Neural progenitor cell (in vitro differentiated cells): ENCODE measurements at regions not wholly inside any gene's neighbourhood (a gene's known extent, or its start where the extent isn't known, plus 50 kb on each side); places are given as distances from the start of the nearest gene placed in this dataset.

Source experiments
- DNase-seq: peaks from one replicate; pipeline ENCODE4 v3.0.0-alpha.2; 2016; ENCODE audit warnings: low spot score
- H2AFZ ChIP-seq: fragments of 200-600 bp; sonication (generic); replicated peaks from 2 replicates; pipeline ENCODE4 v1.6.1; 2016; ENCODE audit warnings: antibody characterized with exemption
- H3F3A ChIP-seq: fragments of 200-600 bp; sonication (generic); 2 replicates; pipeline ENCODE4 v1.6.1; 2016; ENCODE audit warnings: antibody characterized with exemption, low read depth
- H3K27ac ChIP-seq: fragments of 200-600 bp; sonication (generic); 2 replicates; pipeline ENCODE4 v1.5.1; 2016; ENCODE audit warnings: mild to moderate bottlenecking
- H3K27me3 ChIP-seq: fragments of 200-600 bp; sonication (generic); 2 replicates; pipeline ENCODE4 v1.6.1; 2016; ENCODE audit warnings: mild to moderate bottlenecking, moderate library complexity
- H3K36me3 ChIP-seq: fragments of 200-600 bp; sonication (generic); 2 replicates; pipeline ENCODE4 v1.5.1; 2016
- H3K4me1 ChIP-seq: fragments of 200-600 bp; sonication (generic); 2 replicates; pipeline ENCODE4 v1.6.1; 2016; ENCODE audit warnings: mixed run types
- H3K4me2 ChIP-seq: fragments of 200-600 bp; sonication (generic); 2 replicates; pipeline ENCODE4 v1.6.1; 2016
- H3K4me3 ChIP-seq: fragments of 200-600 bp; sonication (generic); 2 replicates; pipeline ENCODE4 v1.5.1; 2016
- H3K79me2 ChIP-seq: fragments of 200-600 bp; sonication (generic); 2 replicates; pipeline ENCODE4 v1.6.1; 2016; ENCODE audit warnings: low read depth
- H3K9ac ChIP-seq: fragments of 200-600 bp; sonication (generic); 2 replicates; pipeline ENCODE4 v1.6.1; 2016
- H3K9me3 ChIP-seq: fragments of 200-600 bp; sonication (generic); 2 replicates; pipeline ENCODE4 v1.5.1; 2016; ENCODE audit warnings: low read depth
- H4K20me1 ChIP-seq: fragments of 200-600 bp; sonication (generic); 2 replicates; pipeline ENCODE4 v1.6.1; 2016; ENCODE audit warnings: low read depth
- H3K27ac Mint-ChIP-seq: 3 replicates; pipeline ENCODE4 v1.8.0; 2021; ENCODE audit warnings: mixed read lengths
- H3K27me3 Mint-ChIP-seq: 2 replicates; pipeline ENCODE4 v1.8.0; 2022; ENCODE audit warnings: low read depth, mild to moderate bottlenecking, inconsistent platforms, moderate library complexity, mixed read lengths; ENCODE audit not compliant: insufficient read depth
- H3K36me3 Mint-ChIP-seq: 3 replicates; pipeline ENCODE4 v1.8.0; 2021; ENCODE audit warnings: mixed read lengths
- H3K4me1 Mint-ChIP-seq: 3 replicates; pipeline ENCODE4 v1.8.0; 2021; ENCODE audit warnings: mixed read lengths
- H3K4me3 Mint-ChIP-seq: 3 replicates; pipeline ENCODE4 v1.8.0; 2021; ENCODE audit warnings: mild to moderate bottlenecking, moderate library complexity, mixed read lengths
- H3K9me3 Mint-ChIP-seq: 3 replicates; pipeline ENCODE4 v1.8.0; 2020; ENCODE audit warnings: mixed read lengths
- EZH2 ChIP-seq: fragments of 200-600 bp; sonication (generic); IDR thresholded peaks from 2 replicates; pipeline ENCODE4 v1.6.1; 2017; ENCODE audit warnings: antibody characterized with exemption, mild to moderate bottlenecking, moderate library complexity
- EZH2phosphoT487 ChIP-seq: fragments of 200-600 bp; sonication (generic); IDR thresholded peaks from 2 replicates; pipeline ENCODE4 v1.6.1; 2017; ENCODE audit warnings: antibody characterized with exemption
- TF ChIP-seq, protein P1 (sequence below): fragments of 200-600 bp; sonication (generic); IDR thresholded peaks from 2 replicates; pipeline ENCODE4 v1.5.1; 2017; ENCODE audit warnings: antibody characterized with exemption, mild to moderate bottlenecking

GRCh38 chr6:11291582-11291981, 59.1 kb upstream of the NEDD9 start:
- H3K36me3 ChIP-seq: no peaks in the 10 kb centered on the region
- H3K9me3 ChIP-seq: no peaks in the 10 kb centered on the region
- H3K9me3 Mint-ChIP-seq: peaks cover 7% of the 10 kb centered on the region
- DNase-seq: no peak
- H3K27me3 Mint-ChIP-seq: peaks cover 3% of the 10 kb centered on the region
- H3K79me2 ChIP-seq: no peaks in the 10 kb centered on the region
- no peak overlapping the region for H3K4me3 Mint-ChIP-seq
- H3K27ac Mint-ChIP-seq: no peak overlapping the region
- no peak overlapping the region for H3K4me2 ChIP-seq
- no peak for TF ChIP-seq EZH2phosphoT487
- TF ChIP-seq, protein P1, sequence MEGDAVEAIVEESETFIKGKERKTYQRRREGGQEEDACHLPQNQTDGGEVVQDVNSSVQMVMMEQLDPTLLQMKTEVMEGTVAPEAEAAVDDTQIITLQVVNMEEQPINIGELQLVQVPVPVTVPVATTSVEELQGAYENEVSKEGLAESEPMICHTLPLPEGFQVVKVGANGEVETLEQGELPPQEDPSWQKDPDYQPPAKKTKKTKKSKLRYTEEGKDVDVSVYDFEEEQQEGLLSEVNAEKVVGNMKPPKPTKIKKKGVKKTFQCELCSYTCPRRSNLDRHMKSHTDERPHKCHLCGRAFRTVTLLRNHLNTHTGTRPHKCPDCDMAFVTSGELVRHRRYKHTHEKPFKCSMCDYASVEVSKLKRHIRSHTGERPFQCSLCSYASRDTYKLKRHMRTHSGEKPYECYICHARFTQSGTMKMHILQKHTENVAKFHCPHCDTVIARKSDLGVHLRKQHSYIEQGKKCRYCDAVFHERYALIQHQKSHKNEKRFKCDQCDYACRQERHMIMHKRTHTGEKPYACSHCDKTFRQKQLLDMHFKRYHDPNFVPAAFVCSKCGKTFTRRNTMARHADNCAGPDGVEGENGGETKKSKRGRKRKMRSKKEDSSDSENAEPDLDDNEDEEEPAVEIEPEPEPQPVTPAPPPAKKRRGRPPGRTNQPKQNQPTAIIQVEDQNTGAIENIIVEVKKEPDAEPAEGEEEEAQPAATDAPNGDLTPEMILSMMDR: no peak
- no peak for TF ChIP-seq EZH2
- no peaks in the 10 kb centered on the region for H4K20me1 ChIP-seq
- no peak overlapping the region for H2AFZ ChIP-seq
- no peaks in the 10 kb centered on the region for H3K4me1 ChIP-seq
- H3K9ac ChIP-seq: no peak overlapping the region
- no peak overlapping the region for H3K4me3 ChIP-seq
- no peaks in the 10 kb centered on the region for H3K27me3 ChIP-seq
- H3K4me1 Mint-ChIP-seq: no peaks in the 10 kb centered on the region
- no peak overlapping the region for H3K27ac ChIP-seq
- H3K36me3 Mint-ChIP-seq: no peaks in the 10 kb centered on the region
- no peaks in the 10 kb centered on the region for H3F3A ChIP-seq

GRCh38 chr6:11290027-11290426, 57.6 kb upstream of the NEDD9 start:
- no peak overlapping the region for H3K4me2 ChIP-seq

GRCh38 chr6:11288065-11288464, 55.6 kb upstream of the NEDD9 start:
- H3K4me1 ChIP-seq: no peaks in the 10 kb centered on the region
- no peaks in the 10 kb centered on the region for H4K20me1 ChIP-seq
- no peak overlapping the region for H3K9ac ChIP-seq
- no peak overlapping the region for H3K27ac Mint-ChIP-seq
- H3K9me3 ChIP-seq: no peaks in the 10 kb centered on the region
- no peak overlapping the region for H2AFZ ChIP-seq
- no peaks in the 10 kb centered on the region for H3K36me3 Mint-ChIP-seq
- peaks cover 2% of the 10 kb centered on the region for H3K9me3 Mint-ChIP-seq
- H3K4me1 Mint-ChIP-seq: no peaks in the 10 kb centered on the region
- H3K27me3 Mint-ChIP-seq: no peaks in the 10 kb centered on the region
- no peak overlapping the region for H3K27ac ChIP-seq
- no peak for DNase-seq
- H3K79me2 ChIP-seq: no peaks in the 10 kb centered on the region
- H3F3A ChIP-seq: no peaks in the 10 kb centered on the region
- no peaks in the 10 kb centered on the region for H3K36me3 ChIP-seq
- H3K4me2 ChIP-seq: no peak overlapping the region
- no peaks in the 10 kb centered on the region for H3K27me3 ChIP-seq
- TF ChIP-seq EZH2: no peak
- TF ChIP-seq, protein P1: no peak
- TF ChIP-seq EZH2phosphoT487: no peak
- H3K4me3 Mint-ChIP-seq: no peak overlapping the region
- H3K4me3 ChIP-seq: no peak overlapping the region

More at GRCh38 chr6:11290027-11290426, 57.6 kb upstream of the NEDD9 start:
- Histone ChIP-seq H2AFZ (no peak overlapping the region), H3K4me1 (no peaks in the 10 kb centered on the region), H3K27ac (no peak overlapping the region), H3K27me3 (no peaks in the 10 kb centered on the region), H3K4me3 (no peak overlapping the region), H3K79me2 (no peaks in the 10 kb centered on the region), H3F3A (no peaks in the 10 kb centered on the region), H3K36me3 (no peaks in the 10 kb centered on the region), H3K9me3 (no peaks in the 10 kb centered on the region), H3K9ac (no peak overlapping the region), H4K20me1 (no peaks in the 10 kb centered on the region)
- no peaks in the 10 kb centered on the region for H3K27me3 Mint-ChIP-seq
- no peak overlapping the region for H3K4me3 Mint-ChIP-seq
- DNase-seq: no peak
- no peaks in the 10 kb centered on the region for H3K36me3 Mint-ChIP-seq
- peaks cover 2% of the 10 kb centered on the region for H3K9me3 Mint-ChIP-seq
- H3K4me1 Mint-ChIP-seq: no peaks in the 10 kb centered on the region
- H3K27ac Mint-ChIP-seq: no peak overlapping the region
- TF ChIP-seq, protein P1: no peak
- no peak for TF ChIP-seq EZH2phosphoT487
- TF ChIP-seq EZH2: no peak
